H1 (cell line): ENCODE measurements at regions not wholly inside any gene's neighbourhood (a gene's known extent, or its start where the extent isn't known, plus 50 kb on each side); places are given as distances from the start of the nearest gene placed in this dataset.

Experiments used
- GABPA ChIP-seq: IDR thresholded peaks from 2 replicates; pipeline ENCODE4 v1.6.1; 2011; ENCODE audit warnings: mild to moderate bottlenecking, low read length, moderate library complexity, borderline replicate concordance; ENCODE audit not compliant: insufficient read depth
- HDAC6 ChIP-seq: IDR thresholded peaks from one replicate; pipeline ENCODE4 v1.7.1; 2012; ENCODE audit warnings: low read depth, mild to moderate bottlenecking, inconsistent platforms, low read length, moderate library complexity
- SIN3A ChIP-seq, 2 experiments: IDR thresholded peaks in 1 of 2; conservative IDR thresholded peaks in 1 of 2; 2 replicates each; pipeline ENCODE4 v1.6.1; 2011 to 2012; ENCODE audit warnings: low read length in 2 of 2, improper control_type of control experiment in 1 of 2, low read depth in 1 of 2, mild to moderate bottlenecking in 1 of 2

- no peak for TF ChIP-seq SIN3A (conservative IDR thresholded peaks at IDR 0.05 in 1 of 2, IDR thresholded peaks at IDR 0.05 in 1 of 2; ENCODE audit: low read depth in 1 of 2, low read length in 2 of 2)
- TF ChIP-seq GABPA = no peak
- TF ChIP-seq HDAC6 = no peak
Observed at GRCh38 chr2:150895968-150896367, 365.7 kb downstream of the RBM43 start (continued).
